ENCODE measurements at regions not wholly inside any gene's neighbourhood (a gene's known extent, or its start where the extent isn't known, plus 50 kb on each side); places are given as distances from the start of the nearest gene placed in this dataset.

- TF ChIP-seq KDM1A (IDR thresholded peaks at IDR 0.05; ENCODE audit: low read depth) (no peak), CTCF (IDR thresholded peaks at IDR 0.05) (no peak), EP300 (IDR thresholded peaks at IDR 0.05) (no peak), RAD21 (conservative IDR thresholded peaks at IDR 0.05 in 1 of 2, IDR thresholded peaks at IDR 0.05 in 1 of 2) (no peak), ZNF302 (CRISPR knock-in tag; IDR thresholded peaks at IDR 0.05) (no peak), JUN (IDR thresholded peaks at IDR 0.05) (no peak), KDM5A (IDR thresholded peaks at IDR 0.05) (no peak), EHMT2 (IDR thresholded peaks at IDR 0.05; ENCODE audit: low read depth) (no peak), MAX (IDR thresholded peaks at IDR 0.05) (no peak), GATA3 (IDR thresholded peaks at IDR 0.05; ENCODE audit: borderline replicate concordance) (no peak)
Measured at GRCh38 chr12:115024531-115024930, 340.6 kb upstream of the TBX3 start.

All from A549 (cell line).